Endothelial cell of umbilical vein (primary cell): ENCODE measurements at regions not wholly inside any gene's neighbourhood (a gene's known extent, or its start where the extent isn't known, plus 50 kb on each side); places are given as distances from the start of the nearest gene placed in this dataset.

ENCODE experiments used
- CTCF ChIP-seq, 2 donors: IDR thresholded peaks; 1 replicate in 1 of 2; 2 replicates in 1 of 2; pipeline ENCODE4 v1.5.1; 2011; ENCODE audit warnings: low read length in 2 of 2, mild to moderate bottlenecking in 2 of 2, moderate library complexity in 2 of 2, control low read depth in 1 of 2, inconsistent platforms in 1 of 2, low read depth in 1 of 2; ENCODE audit not compliant: insufficient read depth in 1 of 2; ENCODE audit errors: extremely low read depth in 1 of 2
- EZH2 ChIP-seq: IDR thresholded peaks from 2 replicates; pipeline ENCODE4 v1.6.1; 2012; ENCODE audit warnings: borderline replicate concordance, low read depth, mild to moderate bottlenecking, moderate library complexity, low read length, inconsistent platforms; ENCODE audit not compliant: severe bottlenecking
- FOS ChIP-seq: IDR thresholded peaks from 2 replicates; pipeline ENCODE4 v1.6.1; 2011; ENCODE audit warnings: mild to moderate bottlenecking, low read length, moderate library complexity, borderline replicate concordance; ENCODE audit not compliant: insufficient read depth
- GATA2 ChIP-seq: IDR thresholded peaks from 2 replicates; pipeline ENCODE4 v1.7.0; 2011; ENCODE audit warnings: low read depth, mild to moderate bottlenecking, moderate library complexity, mixed read lengths, low read length; ENCODE audit not compliant: insufficient read length, insufficient read depth
- JUN ChIP-seq: IDR thresholded peaks from 2 replicates; pipeline ENCODE4 v1.6.1; 2011; ENCODE audit warnings: borderline replicate concordance, low read depth; ENCODE audit not compliant: insufficient read length, insufficient read depth
- MAX ChIP-seq: IDR thresholded peaks from 2 replicates; pipeline ENCODE4 v1.6.1; 2011; ENCODE audit not compliant: insufficient read depth, insufficient read length
- MYC ChIP-seq: IDR thresholded peaks from one replicate; pipeline ENCODE4 v1.6.1; 2011; ENCODE audit warnings: mild to moderate bottlenecking, low read depth, low read length
- POLR2A ChIP-seq: IDR thresholded peaks from 2 replicates; pipeline ENCODE4 v1.6.1; 2012; ENCODE audit warnings: low read depth, mild to moderate bottlenecking, control low read depth, low read length
- POLR2AphosphoS5 ChIP-seq: IDR thresholded peaks from 2 replicates; pipeline ENCODE4 v1.6.1; 2012; ENCODE audit warnings: low read depth, mild to moderate bottlenecking, control low read depth, low read length, moderate library complexity; ENCODE audit not compliant: insufficient read depth

GRCh38 chr6:33947047-33947446 is 143.2 kb upstream of the MLN start:
- TF ChIP-seq POLR2A, result no peak
- no peak for TF ChIP-seq MAX
- no peak for TF ChIP-seq CTCF (IDR thresholded peaks at IDR 0.05; ENCODE audit: extremely low read depth in 1 of 2, insufficient read depth in 1 of 2, low read depth in 1 of 2, low read length in 2 of 2)
- no peak for TF ChIP-seq EZH2
- no peak for TF ChIP-seq MYC
- TF ChIP-seq POLR2AphosphoS5, result no peak
- no peak for TF ChIP-seq GATA2
- TF ChIP-seq JUN, result no peak
- TF ChIP-seq FOS, result no peak
